ENCODE measurements at regions not wholly inside any gene's neighbourhood (a gene's known extent, or its start where the extent isn't known, plus 50 kb on each side); places are given as distances from the start of the nearest gene placed in this dataset.

DNA sequence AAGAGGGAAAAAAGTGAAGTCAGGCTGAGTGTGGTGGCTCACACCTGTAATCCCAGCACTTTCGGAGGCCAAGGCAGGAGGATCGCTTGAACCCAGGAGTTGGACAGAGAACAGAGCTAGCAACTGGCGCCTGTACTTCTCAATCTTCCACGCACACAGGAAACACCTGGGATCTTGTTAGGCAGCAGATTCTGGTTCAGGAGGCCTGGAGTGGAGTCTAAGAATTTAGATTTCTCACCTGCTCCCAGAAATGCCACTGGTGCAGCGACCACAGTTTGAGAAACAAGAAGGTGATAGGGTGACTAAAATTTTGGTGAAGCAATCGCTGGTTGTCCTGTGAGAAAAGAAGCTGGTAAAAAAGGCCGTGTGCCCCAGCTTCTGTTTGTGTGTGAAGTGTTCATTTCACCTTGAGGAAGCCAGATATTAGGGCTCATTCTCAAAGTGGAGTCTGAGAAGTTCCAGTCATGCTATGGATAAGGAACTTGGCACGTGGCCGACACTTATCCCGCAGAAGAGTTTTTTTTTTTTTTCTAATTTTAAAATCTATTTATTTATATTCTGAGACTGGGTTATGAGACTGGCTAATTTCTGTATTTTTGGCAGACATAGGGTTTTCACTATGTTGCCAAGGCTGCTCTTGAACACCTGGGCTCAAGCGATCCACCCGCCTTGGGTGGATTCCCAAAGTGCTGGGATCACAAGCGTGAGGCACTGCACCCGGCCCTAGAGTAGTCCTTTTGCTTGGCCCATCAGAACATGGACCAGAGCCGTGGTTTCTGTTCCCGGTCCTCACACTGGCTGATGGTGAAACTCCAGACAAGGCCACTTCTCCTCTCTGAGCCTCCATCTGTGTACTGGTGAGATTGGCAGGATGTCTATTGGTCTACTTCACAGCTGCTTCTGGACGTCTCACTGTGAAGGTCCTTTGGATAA is 324.6 kb upstream of the PROK2 start:
- in situ Hi-C loops (cut with MboI; ENCODE audit: low sequenced_read_pairs), result no loop called here

DNA sequence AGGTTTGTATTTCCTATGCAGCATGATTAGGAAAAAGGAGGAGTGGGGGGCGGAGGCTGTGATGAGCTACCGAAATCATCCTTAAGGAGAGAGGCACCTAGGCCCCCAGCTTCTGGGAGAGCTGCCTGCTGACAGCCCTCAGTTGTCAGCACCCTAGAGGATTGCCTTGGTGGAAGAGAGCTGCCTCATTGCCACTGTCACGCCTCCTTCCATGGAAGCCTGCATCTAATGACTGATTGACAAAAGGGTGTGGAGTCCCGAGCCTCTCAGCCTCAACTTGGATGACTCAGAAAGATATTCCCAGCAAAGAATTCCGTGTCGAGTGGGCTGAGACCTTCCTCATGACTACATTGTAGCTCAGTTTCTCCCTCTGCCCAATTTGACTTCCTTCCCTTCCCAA is 320.4 kb upstream of the PROK2 start:
- in situ Hi-C loops (cut with MboI; ENCODE audit: low sequenced_read_pairs), result no loop called here

DNA sequence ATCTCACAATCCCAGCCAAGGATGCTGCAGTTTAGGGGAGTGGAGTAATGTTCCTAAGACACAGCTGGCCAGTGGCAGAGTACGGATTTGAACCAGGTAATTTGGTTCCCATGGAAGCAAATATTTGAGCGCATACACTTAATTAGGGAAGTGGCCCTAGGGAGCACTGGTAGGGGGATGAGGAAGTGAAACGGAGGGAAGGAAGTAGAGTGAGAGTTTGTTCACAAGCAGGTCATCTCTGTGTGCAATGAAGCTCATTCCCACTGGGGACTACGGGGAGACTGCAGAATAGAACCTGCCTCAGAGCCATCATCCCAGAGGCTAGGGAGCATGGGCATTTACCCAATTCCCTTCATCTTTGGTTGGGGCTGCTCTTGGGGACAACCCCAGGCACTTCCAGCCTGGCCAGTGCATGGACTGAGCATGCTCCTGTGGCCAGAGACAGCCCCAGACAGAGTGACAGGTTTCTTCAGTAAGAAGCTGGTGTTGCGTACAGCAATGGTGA is 317.2 kb upstream of the PROK2 start:
- in situ Hi-C loops (cut with MboI; ENCODE audit: low sequenced_read_pairs), result no loop called here

DNA sequence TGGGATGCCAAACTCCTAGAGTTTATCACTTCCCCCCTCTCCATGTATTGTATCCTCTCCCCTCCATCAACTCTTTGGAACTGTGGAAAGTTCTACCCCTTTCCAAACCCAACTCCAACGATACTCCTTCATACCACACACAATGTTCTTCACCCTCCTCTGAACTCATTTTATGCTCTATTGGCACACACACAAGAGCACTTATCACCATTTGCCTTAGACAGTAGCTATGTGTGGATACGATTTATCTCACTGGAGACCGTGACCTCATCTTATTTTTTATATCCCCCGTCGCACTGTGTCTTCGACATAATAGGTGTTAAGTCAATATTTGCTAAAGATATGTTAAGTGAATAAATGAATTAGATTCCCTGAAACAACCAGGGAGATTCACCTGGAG is 316.5 kb upstream of the PROK2 start:
- in situ Hi-C loops (cut with MboI; ENCODE audit: low sequenced_read_pairs), result no loop called here

DNA sequence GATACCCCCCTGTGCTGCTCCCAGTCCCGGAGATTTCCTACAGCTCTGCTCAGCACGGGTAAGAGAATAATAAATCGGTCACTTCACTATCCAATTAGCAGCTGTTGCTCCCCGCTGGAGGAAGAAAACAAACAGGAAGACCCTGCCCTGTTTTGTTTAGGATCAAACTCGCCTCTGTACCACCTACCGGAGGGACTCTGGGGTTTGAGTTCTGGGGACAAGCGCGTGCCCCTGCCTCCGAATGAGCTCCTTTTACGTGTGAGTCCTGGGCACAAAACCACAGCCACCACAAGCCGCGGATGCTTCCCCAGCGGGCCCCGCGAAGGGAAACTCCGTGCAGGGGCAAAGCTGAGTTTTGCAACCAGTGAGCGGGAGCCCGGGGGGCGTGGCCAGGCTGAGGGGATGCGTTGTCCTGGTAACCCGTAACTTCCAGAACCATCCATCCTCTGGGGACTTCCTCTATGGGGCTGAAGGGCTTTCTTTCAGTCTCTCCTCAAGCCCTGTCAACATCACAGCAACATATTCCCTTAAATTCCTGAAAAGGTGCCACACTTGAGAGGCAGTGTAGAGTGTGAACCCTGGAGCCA is 315.7 kb upstream of the PROK2 start:
- in situ Hi-C loops (cut with MboI; ENCODE audit: low sequenced_read_pairs), result no loop called here

DNA sequence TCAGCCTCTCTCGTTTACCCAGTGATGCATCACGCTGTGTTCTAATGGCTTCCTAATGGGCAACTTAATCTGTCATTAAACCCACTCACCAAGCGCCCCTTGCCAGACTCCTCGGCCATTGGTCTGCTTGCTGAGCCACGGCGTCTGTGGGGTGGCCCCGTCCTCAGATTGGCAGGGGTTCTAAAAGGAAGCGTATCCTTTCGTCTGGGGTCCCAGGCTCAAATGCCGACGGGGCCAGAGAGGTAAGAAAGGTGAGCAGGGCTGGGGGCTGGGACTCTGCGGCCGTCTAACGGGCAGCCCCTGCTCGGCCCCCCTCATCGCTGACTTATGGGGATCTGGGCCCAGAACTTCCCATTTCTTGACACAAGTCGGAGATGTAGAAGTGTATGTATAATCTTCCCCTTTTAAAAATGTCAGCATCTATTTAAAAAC is 315.1 kb upstream of the PROK2 start:
- in situ Hi-C loops (cut with MboI; ENCODE audit: low sequenced_read_pairs), result no loop called here

DNA sequence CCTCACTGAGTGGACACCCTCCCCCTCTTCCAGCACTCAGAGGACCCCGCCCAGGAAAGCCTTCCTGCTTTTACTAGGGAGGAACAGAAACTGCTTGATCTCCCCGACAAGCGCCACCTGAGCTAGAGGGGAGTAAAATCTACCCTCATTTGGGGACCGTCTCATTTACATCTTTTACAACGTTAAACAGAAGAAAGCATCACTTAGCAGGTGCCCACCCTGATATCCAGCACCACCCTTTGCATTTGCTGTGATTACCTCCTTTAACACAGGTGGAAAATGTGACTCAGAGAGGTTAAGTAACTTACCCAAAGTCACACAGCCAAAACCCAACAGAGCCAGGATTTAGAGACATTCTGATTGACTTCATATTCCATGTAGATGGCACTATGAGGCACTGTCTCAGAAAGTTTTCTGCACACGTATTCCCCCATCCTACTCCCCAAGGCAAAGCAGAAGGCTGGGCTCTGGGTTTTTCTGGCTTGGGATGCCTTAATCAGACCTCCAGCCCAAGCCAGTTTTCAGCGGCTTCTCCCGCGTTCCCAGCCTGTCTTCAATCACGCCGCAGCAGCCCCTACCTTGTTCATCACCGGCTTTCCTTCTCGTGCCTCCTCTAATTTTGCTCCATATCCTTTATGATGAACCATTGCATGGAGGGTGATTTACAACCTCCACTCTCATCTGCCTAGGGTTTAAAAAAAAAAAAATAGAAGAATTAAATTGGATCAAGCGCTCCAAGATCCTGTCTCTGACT is 314.6 kb upstream of the PROK2 start:
- in situ Hi-C loops (cut with MboI; ENCODE audit: low sequenced_read_pairs), result no loop called here

DNA sequence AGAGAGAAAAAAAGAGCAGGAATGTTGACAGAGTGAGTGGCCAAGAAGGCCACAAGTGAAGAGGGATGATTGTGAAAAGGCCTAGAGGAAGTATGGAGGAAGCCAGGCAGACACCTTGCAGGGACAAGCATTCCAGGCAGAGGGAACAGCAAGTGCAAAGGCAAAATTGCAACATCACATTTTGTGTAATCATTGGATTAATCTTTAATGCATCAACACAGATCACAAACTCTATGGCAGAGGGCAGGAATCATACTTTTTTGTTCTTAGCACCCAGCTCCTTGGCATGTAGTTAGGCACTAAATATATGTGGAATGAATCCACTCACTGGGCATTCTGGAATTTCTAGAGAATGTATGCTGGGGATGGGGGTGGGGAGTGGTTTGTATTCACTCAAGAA is 312.1 kb upstream of the PROK2 start:
- in situ Hi-C loops (cut with MboI; ENCODE audit: low sequenced_read_pairs), result no loop called here

DNA sequence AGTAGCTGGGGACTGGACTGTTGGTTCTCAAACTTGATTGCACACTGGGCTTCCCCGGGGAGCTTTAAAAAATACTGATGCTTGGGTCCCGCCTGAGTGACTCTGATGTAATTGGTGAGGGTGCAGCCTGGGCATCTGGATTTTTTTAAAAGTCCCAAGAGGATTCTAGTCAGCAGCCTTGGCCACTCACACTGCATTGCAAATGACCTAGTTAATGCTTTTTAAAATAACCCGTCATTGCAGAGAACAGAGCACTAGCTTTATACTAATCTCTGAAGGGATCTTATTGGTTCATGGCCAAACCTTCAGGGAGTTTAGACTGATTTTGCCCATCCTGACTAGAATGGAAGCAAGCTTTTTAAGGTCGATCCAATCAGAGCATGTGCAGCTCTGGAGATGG is 310.6 kb upstream of the PROK2 start:
- in situ Hi-C loops (cut with MboI; ENCODE audit: low sequenced_read_pairs), result no loop called here

DNA sequence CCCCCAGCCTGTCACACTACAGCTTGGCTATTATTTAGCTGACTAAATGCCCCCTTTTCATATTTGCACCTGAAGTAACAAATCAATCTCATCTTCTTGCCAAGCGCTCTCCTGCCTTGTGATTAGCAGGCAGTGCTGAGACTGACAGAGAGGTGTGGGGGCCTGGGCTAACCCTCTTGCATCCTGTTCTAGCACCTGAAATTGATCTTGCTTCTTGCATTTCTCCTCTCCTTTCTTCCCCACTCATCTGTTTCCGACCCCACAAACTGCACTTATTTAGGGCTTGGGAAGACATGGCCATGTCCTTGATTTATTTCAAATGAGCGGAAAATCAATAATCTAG is 309.0 kb upstream of the PROK2 start:
- in situ Hi-C loops (cut with MboI; ENCODE audit: low sequenced_read_pairs), result no loop called here

DNA sequence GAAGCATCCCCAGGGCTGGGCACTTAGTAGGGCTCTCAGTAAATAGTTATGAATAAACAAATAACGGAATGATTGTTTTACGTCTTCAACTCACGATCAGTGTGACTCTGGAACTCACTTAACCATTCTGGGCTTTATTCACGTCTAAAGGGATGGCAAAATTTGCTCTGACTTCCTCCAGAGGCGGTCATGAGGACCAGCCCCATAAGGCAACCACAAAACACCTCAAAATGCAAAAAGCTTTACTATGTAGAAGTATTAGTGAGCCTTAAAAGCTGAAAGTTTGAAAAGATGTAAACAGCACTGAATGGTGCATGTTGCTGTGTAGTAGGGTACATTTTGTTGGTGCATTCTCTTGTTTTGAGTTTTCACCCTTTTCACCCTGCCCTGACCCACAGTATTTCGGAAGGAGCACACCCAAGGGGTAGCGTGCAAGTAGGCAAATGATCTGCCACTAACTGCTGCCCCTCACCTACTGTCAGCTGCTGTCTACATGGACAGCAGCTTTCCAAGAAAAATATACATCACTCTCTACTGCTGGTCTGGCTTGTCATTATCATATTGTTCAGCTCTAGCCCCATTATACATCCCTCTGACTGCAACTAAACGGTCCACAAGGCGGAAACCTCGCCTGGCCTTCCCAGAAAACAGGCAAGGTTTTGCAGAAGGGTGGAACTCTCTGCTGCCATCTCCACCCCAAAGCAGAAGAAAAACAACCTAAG is 308.5 kb upstream of the PROK2 start:
- in situ Hi-C loops (cut with MboI; ENCODE audit: low sequenced_read_pairs), result no loop called here

DNA sequence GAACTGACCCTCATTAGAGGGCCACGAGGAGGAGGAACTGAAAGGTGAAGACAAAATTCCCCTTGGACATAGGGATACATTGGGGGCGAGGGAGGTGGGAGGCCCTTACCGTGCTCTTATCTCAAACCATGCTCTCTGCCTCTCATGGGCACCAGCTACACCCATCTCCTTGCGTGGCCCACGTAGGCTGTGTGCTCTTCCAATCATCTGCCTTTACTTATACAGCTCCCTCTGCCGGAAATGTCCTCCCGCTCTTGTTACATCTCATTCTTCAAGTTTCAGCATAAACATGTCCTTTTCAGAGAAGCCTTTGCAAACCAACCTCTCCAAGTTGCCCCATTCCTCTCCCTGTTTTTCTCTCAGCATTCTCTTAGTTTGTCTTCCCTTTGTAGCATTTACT is 307.8 kb upstream of the PROK2 start:
- in situ Hi-C loops (cut with MboI; ENCODE audit: low sequenced_read_pairs), result no loop called here

DNA sequence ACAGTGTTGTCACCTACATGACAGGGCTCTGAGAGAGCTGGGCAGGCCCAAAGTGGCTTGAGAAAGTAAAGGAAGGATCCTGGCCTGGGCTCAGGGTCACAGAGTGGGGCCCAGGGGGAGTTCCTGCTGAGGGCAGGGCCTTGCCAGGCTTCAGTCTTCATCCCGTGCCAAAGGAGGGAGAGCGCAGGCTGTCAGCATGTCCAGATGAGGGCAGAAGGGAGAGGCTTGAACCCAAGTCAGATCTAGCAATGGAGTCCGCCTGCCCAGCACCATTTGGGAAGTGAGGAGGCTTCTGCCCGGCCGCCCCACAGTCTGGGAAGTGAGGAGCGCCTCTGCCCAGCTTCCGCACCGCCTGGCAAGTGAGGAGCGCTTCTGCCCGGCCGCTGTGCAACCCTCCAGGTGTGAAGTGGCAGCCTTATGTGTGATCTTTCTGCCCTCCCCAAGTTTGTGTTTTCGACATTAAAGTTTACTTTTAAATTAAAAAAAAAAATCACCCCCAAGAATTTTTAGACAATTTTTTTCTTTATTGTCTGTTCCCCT is 303.6 kb upstream of the PROK2 start:
- in situ Hi-C loops (cut with MboI; ENCODE audit: low sequenced_read_pairs), result no loop called here

DNA sequence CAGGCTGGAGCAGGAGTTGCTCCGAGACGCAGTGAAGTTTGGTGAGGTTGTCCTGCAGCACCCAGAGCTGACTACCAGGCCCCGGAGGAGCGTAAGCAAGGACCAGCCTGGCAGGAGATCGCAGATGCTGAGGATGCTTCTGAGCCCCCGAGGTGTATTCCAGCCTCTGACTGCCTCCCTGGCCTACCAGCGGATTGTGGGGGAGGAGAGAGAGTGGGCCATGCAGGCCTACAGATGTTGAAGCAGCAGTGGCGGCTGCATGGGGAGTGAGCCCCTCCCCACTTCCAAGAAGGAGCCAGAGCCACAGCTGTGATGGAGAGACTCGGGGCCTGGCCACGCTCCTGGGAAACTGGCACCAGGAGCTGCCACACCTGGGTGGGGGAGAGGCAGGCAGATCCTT is 302.5 kb upstream of the PROK2 start:
- in situ Hi-C loops (cut with MboI; ENCODE audit: low sequenced_read_pairs), result no loop called here

DNA sequence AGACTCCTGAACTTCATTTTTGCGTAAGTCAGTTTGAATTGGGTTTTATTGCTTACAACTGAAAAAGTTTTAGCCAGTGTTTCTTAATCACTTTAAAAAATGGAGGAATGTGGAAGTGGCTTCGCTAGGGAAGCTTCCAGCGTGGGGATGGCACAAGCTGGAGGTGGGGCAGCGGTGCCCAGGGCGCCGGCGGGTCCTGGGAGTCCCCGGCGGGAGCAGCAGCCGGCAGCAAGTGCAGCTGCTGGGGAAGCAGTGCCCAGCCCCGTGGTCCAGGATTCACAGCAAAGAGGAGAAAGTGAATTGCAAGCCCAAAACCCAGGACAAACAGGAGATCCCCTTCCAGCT is 301.8 kb upstream of the PROK2 start:
- in situ Hi-C loops (cut with MboI; ENCODE audit: low sequenced_read_pairs), result no loop called here

DNA sequence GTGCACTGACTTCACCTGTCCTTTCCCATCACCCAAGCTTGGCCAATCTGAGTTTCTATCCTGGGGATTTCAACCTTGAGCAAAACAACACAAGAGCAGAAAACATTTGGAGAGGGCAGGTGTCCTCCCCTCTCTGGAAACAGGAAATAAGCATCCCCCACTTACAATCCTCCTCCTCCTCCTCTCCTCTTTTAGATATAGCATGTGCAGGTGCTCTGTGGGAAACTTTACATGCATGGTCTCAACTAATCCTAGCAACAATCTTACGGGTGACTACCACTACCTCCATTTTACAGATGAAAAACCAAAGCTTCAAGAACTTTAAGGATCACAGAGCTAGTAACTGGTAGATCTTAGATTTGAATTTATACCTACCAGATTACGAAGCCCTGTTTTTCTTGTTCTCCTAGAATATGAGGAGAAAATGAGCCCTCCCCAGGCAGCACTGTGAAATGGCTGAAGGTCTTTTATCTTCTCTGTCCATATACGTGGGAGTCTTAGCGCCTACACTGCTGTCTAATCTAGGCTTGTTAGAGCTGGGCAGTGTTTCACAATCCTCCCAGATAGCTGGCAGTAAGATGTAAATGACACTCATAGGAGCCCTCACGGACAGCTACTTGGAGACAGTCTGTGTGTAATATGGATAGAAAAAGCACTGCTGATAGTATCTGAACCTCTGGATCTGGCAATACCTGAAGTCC is 301.2 kb upstream of the PROK2 start:
- in situ Hi-C loops (cut with MboI; ENCODE audit: low sequenced_read_pairs), result no loop called here

DNA sequence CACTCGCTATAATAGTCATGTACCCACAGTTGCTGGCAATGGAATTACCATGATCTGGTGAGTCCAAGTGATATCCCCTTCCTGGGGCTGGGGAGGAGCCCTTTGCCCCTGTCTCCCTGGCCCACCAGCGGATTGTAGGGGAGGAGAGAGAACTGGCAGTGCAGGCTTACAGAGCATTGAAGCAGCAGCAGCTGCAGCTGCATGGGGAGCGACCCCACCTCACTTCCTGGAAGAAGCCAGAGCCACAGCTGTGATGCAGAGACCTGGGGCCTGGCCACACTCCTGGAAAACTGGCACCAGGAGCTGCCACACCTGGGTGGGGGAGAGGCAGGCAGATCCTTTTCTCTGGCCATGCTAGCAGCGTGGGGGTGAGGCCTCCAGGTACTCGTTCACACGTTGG is 300.1 kb upstream of the PROK2 start:
- in situ Hi-C loops (cut with MboI; ENCODE audit: low sequenced_read_pairs), result no loop called here

DNA sequence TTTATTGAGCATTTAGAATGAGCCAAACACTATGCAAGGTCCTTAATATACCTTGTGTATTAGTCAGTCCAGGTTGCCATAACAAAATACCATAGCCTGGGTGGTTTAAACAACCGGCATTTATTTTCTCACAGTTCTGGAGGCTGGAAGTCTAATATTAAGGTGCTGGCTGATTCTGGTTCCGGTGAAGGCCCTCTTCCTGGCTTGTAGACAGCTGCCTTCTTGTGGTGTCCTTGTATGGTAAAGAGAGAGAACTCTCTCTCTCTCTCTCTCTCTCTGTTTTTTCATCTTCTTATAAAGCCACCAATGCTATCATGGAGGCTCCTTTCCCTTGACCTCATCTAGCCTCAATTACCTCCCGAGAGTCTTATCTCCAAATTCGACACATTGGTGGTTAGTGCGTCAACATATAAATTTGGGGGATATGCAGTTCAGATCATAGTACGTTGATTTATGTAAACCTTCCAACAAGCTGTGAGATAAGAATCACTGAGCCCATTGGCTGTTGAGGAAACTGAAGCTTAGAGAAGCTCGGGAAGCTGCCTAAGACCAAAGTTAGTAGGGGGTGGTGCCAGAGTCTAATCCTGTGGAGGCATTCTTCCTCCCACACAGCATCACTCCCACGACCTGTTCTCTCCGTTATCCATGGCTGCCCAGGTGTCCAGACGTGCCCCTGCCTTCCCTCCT is 298.0 kb upstream of the PROK2 start:
- in situ Hi-C loops (cut with MboI; ENCODE audit: low sequenced_read_pairs), result no loop called here

DNA sequence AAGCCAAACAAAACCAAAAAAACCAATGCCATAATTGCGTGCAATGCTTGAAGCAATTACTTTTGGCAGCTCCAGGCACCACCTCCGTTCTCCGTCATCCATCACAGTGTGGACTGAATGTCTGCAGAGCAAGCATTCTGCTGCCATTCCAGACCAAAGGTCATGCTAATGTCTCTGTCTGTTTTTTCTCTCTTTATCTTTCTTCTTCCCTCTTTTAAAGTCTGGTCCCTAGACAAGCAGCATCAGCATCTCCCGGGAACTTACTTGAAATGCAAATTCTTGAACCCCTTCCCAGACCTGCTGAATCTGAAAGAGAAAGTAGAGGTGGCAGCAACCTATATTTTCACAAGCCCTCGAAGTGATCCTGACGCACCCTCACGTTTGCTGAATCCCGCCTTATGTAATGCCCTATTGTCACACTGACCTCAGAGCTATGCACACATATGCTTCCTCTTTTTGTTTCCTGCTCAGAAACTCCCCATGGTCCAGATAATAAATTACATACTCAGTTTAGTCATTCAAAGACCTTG is 297.3 kb upstream of the PROK2 start:
- in situ Hi-C loops (cut with MboI; ENCODE audit: low sequenced_read_pairs), result no loop called here

Measured in HL-60/S4 treated with retinoic acid at 250 ng/mL for 4 days and 3 days (cell line).